ENCODE measurements at regions not wholly inside any gene's neighbourhood (a gene's known extent, or its start where the extent isn't known, plus 50 kb on each side); places are given as distances from the start of the nearest gene placed in this dataset.
A peak's percentile ranks its signal among the peaks of the same experiment; 100 is the strongest.

DNA sequence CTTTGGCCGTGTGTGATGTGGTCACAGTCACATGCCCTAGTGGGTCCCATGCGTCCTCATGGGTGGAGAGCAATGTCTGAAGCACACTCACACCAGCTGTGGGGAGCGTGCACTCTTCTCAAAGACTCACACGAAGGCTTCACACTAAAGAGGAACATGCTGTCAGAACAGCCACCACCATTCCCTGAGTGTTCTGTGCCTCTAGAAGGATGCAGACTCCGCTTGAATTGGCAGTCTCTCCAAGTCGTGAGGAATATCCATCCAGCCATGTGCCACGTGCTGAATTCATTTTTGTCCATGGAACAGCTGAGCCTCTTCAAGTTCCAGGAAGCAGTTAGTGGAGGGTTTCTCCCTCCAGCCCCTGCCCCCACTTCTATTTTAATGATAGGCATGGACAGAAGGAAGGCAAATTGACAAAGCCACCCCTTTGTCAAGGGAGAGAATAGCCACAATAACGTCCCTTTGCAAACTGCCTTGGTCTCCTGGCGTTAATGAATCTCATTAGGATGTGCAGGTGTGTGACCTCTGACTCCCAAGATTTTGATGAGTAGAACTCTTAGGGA, 464.3 kb upstream of the ID2 start:
- H3K27me3 ChIP-seq, result no peaks in the 10 kb centered on the region
- no peaks in the 10 kb centered on the region for H3K9me3 ChIP-seq
- no peak overlapping the region for H3K27ac ChIP-seq
- TF ChIP-seq, protein P1, sequence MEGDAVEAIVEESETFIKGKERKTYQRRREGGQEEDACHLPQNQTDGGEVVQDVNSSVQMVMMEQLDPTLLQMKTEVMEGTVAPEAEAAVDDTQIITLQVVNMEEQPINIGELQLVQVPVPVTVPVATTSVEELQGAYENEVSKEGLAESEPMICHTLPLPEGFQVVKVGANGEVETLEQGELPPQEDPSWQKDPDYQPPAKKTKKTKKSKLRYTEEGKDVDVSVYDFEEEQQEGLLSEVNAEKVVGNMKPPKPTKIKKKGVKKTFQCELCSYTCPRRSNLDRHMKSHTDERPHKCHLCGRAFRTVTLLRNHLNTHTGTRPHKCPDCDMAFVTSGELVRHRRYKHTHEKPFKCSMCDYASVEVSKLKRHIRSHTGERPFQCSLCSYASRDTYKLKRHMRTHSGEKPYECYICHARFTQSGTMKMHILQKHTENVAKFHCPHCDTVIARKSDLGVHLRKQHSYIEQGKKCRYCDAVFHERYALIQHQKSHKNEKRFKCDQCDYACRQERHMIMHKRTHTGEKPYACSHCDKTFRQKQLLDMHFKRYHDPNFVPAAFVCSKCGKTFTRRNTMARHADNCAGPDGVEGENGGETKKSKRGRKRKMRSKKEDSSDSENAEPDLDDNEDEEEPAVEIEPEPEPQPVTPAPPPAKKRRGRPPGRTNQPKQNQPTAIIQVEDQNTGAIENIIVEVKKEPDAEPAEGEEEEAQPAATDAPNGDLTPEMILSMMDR (IDR thresholded peaks at IDR 0.05), result no peak
- DNase-seq (ENCODE audit: low spot score), result no peak
- H3K4me3 ChIP-seq, result no peak overlapping the region
- no peaks in the 10 kb centered on the region for H3K36me3 ChIP-seq
- peaks cover 2 to 19% of the 10 kb centered on the region in 2 donors for H3K4me1 ChIP-seq

DNA sequence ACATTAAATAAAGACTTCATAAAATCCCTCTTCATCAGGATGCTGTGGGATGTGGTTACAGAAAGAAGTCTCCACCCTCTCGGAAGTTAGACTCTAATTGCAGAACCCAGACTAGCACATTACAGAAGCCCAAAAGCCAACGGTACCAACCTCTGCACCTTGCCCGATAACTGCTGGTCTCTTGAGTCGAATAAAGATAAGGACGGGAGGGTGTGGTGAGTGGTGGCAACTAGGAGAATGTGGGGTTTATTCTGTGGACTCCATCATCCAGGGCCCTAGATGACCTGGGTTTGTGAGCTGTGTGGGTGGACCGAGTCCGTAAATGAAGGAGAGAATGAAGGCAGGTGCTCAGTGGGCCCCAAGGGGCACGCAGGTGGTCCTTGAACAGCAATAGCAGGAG, 462.8 kb upstream of the ID2 start:
- no peaks in the 10 kb centered on the region for H3K36me3 ChIP-seq
- H3K27me3 ChIP-seq, result no peaks in the 10 kb centered on the region
- H3K27ac ChIP-seq, result no peak overlapping the region
- no peak overlapping the region for H3K4me3 ChIP-seq
- H3K4me1 ChIP-seq, result peaks cover 2 to 19% of the 10 kb centered on the region in 2 donors
- DNase-seq (ENCODE audit: low spot score), result no peak
- TF ChIP-seq, protein P1 (IDR thresholded peaks at IDR 0.05), result no peak
- H3K9me3 ChIP-seq, result no peaks in the 10 kb centered on the region

DNA sequence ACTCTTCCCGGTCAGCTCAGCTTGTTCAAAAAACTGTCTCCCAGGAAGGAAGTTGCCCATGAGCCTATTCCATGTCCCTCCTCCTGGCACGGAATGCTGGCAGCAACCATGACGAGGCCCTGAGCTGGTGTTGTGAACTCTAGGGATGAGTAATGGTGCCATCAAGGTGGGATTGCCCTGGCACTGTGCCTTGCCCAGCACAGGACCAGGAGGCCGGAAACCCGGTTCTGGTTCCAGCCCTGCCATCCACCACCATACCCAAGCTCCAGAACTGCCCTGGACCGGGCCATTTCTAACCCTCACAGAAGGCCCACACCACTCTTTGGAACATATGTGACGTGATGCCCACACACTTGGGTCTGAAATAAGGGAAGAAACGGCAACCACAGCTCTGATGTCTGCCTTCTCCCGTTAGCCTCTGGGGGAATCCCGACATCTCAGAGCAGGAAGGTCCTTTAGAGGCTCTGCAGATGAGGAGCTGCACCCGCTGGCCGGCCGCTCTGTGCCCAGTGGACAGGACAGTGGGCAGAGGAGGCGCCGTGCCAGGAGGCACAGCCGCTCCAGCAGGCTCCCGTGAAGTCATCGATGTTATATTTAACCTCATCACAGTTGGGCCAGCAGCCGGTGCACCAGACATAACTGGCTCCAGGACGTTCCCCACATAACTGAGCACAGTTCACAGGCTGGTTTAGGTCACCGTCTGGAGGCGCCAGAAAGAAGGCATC, 462.1 kb upstream of the ID2 start:
- Histone ChIP-seq H3K9me3 (no peaks in the 10 kb centered on the region), H3K4me3 (no peak overlapping the region), H3K4me1 (peaks cover 2 to 19% of the 10 kb centered on the region in 2 donors), H3K36me3 (no peaks in the 10 kb centered on the region), H3K27ac (peak overlapping the region; percentile 46 to 68), H3K27me3 (no peaks in the 10 kb centered on the region)
- TF ChIP-seq, protein P1 (IDR thresholded peaks at IDR 0.05), result no peak
- peak; percentile 69 for DNase-seq (ENCODE audit: low spot score)

- Histone ChIP-seq H3K9me3 (no peaks in the 10 kb centered on the region), H3K27me3 (no peaks in the 10 kb centered on the region), H3K36me3 (no peaks in the 10 kb centered on the region), H3K4me3 (no peak overlapping the region), H3K4me1 (peaks cover 2 to 13% of the 10 kb centered on the region in 2 donors), H3K27ac (no peak overlapping the region)
- TF ChIP-seq, protein P1 (IDR thresholded peaks at IDR 0.05), result no peak
- no peak for DNase-seq (ENCODE audit: low spot score)
These were observed 458.7 kb upstream of the ID2 start for GRCh38 chr2:8222979-8223694.

GRCh38 chr2:8223695-8224346, 458.0 kb upstream of the ID2 start:
- Histone ChIP-seq H3K36me3 (no peaks in the 10 kb centered on the region), H3K4me3 (no peak overlapping the region), H3K4me1 (peaks cover 2 to 12% of the 10 kb centered on the region in 2 donors), H3K9me3 (no peaks in the 10 kb centered on the region), H3K27me3 (no peaks in the 10 kb centered on the region), H3K27ac (no peak overlapping the region)
- TF ChIP-seq, protein P1 (IDR thresholded peaks at IDR 0.05), result no peak
- no peak for DNase-seq (ENCODE audit: low spot score)

Data from right atrium auricular region (tissue), 2 donors.